DMS79 treated with DMSO at 0.1 percent for 48 hours (cell line): ENCODE measurements at regions not wholly inside any gene's neighbourhood (a gene's known extent, or its start where the extent isn't known, plus 50 kb on each side); places are given as distances from the start of the nearest gene placed in this dataset.
"Not testable (repeated sequence)": the region's sequence is repeated elsewhere in the genome, so short reads cannot be mapped to it uniquely, and the experiment has no call there.

Experiments
- DNase-seq: peaks from one replicate; lab custom pipeline; 2025; lab: John Stamatoyannopoulos, UW

DNA sequence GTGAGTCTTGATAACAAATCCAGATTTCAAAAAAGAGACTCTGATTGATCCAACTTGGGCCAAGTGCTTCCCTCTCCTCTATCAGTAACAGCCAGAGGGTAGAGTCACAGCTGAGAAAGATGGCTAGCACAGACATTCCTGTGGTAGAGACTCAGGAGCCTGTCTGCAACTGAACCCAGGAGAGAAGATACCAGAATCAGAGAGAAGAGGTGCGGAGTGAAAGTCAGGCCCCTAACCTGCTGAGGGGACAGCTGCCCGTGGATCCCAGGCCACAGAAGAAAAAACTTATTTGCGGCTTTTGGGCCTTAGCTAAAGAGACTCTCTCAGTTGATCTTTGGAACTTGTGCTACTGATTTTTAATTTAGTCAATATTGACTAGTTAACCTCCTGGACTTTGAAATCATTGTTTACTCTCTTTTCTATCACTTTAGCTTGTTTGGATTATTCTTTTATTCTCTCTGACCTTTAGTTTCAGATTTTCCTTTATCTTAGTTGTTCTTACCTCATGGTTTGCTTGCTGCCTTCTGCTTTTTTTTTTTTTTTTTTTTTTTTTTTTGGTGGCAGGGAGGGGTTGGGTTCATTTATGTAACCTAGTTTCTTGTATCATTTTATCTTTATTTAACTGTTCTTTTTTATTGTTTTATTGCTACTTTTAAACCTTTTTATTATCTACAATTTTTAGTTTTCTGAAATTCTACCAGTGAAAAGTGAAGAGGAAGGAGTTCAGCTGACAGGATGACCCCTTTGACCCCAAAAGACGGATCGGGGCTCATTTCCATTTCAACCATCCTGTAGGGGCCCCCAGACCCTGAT is 154.9 kb upstream of the KRR1 start:
- DNase-seq = no peak

DNA sequence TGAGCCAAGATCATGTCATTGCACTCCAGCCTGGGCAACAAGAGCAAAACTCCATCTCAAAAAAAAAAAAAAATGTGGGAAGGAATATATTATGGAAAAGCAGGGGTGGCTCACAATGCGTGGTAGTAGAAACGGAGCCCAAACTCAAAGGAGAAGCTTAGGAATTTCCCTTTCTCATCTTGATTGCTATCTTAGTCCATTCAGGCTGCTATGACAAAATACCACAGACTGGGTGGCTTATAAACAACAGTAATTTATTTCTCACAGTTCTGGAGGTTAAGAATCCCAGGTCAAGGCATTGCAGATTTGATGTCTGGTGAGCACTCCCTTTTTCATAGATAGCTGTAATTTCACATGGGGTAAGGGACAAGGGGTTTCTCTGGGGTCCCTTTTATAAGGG is 153.8 kb upstream of the KRR1 start:
- no peak for DNase-seq

- no peak for DNase-seq
Observed at GRCh38 chr12:75662511-75663159, 151.2 kb upstream of the KRR1 start.

- no peak for DNase-seq
Observed at GRCh38 chr12:75661908-75662307, 150.5 kb upstream of the KRR1 start.

DNA sequence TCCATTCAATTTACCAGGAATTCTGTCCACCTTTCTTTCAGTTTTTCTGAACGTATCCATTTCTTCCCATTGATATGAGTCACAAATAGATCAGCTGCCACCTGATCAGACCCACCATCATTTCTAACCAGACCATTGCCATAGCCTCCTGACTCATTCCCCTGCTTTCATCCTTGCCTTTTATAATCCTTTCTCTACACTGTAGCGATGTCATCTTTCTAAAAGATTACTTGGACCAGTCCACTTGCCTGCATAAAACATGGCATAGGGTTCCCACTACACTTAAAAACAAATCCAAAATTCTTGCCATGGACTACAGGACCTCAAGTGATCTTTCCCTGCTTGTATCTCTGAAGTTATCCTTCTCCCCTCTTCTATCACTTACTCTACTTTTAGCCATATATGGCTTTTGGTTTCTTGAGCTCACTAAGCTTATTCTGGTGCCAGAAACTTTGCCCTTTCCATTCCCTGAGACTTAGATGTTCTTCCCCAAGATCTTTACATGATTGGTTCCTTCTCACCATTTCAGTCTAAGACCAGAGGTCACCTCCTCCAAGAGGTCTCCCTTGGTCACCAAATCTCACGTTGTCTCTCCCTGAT is 149.5 kb upstream of the KRR1 start:
- DNase-seq = no peak

GRCh38 chr12:75660107-75660530 is 148.7 kb upstream of the KRR1 start:
- no peak for DNase-seq

DNA sequence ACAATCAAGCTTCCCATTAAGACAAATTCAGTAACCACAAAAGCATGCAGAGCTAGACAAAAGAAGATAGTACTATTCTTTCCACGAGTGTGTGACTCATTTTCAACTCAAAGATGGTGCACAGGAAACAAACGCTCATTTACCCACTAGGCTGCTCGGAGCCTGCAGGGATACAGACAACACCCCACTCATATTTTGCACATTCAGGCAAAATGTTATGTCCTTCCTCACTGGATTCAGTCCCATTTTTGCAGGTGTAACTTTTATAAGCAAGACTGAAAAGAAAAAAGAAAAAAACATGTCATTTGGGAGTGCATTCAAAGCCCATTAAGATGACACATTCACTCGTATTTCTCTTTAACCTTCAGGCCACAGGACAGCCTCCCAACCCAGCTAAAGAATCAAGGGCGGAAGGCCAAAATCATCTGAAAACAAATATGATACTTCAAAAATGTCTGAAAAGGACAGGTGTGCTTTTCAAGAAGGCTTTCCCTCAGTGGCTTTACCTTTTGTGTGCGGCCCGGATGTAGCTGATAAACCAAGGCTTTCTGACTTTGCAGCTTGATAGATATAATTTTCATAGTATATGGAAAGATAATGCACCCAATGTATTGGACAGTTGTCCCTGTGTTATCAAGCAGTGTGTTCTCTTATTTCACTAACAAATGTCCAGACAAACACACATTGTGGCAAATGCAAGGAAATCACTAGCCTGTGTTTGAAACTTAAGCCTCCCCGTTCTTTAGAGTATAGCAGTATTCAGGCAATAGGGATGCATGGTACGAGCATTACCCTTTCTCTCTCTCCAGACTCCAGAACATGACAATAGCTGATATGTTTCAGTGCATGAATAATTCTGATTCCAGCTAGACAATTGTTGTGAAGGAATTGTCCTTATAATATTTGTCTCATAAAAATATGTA is 147.8 kb upstream of the KRR1 start:
- peak; percentile 2 for DNase-seq

GRCh38 chr12:75658286-75658685 is 146.9 kb upstream of the KRR1 start:
- no peak for DNase-seq

- DNase-seq = no peak
Observed at GRCh38 chr12:75657831-75658230, 146.4 kb upstream of the KRR1 start.

- DNase-seq = not testable (repeated sequence)
Observed at GRCh38 chr12:75657354-75657753, 145.9 kb upstream of the KRR1 start.

GRCh38 chr12:75656648-75657047 is 145.2 kb upstream of the KRR1 start:
- no peak for DNase-seq

- DNase-seq = no peak
Observed at GRCh38 chr12:75656210-75656609, 144.8 kb upstream of the KRR1 start.

- DNase-seq = no peak
Observed at GRCh38 chr12:75655315-75655806, 144.0 kb upstream of the KRR1 start.

DNA sequence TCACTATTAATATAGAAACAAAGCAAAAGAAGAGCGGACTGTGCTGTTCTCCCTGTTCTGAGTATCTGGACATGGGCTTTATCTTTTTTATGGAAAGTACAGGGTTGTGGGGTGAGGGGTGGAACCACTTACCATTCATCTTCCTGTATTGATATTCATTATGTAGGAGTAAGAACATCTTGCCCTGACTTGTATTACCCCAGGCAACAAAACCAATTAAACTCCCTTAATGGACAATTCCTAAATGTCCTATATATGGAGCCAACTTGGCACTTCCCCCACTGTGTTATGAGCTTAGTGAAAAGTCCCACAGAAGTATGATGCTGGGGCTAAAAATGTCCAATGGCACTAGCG is 139.9 kb upstream of the KRR1 start:
- no peak for DNase-seq

DNA sequence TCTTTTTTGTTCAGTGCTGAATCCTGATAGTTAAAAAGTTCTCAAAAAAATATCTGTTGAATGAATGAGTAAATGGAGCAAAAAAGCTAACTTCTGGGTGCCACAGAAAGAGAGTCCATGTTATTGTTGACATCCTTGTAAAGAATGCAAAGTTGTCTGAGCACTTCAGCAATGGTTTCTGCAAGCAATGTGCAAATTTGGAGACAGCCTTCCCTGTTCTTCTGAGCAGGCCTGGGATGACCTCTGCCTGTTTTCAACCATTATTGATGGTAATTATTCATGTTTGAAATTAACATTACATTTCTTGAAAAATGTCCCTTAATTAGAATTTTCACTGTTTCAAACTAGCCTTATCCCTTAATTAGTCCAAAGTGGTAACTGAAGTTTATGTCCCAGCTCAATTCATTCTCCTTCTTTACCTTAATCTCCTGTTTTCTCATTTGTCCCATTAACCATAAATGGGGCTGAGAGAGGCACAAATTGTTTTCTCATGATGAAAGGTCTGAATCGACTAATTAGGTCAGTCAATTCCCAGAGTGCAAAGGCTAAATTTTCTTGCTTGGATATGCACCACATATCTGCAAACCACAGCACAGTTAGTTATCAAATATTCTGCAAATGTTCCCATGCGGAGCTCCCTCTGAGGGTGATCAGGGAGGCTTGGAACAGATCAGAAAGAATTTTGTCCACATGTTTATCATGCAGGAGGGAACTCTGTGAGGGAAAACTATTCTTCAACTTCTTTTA is 139.4 kb upstream of the KRR1 start:
- DNase-seq = no peak

- DNase-seq = no peak
Observed at GRCh38 chr12:75650100-75650499, 138.7 kb upstream of the KRR1 start.

DNA sequence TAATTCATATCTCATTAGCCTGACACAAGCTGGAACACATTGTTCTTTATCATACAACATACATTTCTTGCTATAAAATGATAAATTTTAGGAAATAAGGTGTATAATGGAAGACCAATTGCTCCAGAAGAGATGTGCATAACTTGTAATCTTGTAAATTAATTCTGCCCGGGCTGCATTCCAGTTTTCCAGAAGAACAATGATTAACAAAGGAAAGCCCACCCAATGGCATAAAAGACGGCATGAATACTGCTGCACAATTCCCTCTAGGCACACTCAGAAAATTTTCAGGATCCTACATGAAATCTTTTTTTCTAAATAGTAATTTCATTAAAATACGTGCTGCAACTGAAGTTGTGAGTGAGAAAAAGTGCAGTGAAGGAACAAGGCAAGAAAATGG is 137.4 kb upstream of the KRR1 start:
- DNase-seq = no peak

GRCh38 chr12:75646329-75647210 is 135.2 kb upstream of the KRR1 start:
- no peak for DNase-seq

DNA sequence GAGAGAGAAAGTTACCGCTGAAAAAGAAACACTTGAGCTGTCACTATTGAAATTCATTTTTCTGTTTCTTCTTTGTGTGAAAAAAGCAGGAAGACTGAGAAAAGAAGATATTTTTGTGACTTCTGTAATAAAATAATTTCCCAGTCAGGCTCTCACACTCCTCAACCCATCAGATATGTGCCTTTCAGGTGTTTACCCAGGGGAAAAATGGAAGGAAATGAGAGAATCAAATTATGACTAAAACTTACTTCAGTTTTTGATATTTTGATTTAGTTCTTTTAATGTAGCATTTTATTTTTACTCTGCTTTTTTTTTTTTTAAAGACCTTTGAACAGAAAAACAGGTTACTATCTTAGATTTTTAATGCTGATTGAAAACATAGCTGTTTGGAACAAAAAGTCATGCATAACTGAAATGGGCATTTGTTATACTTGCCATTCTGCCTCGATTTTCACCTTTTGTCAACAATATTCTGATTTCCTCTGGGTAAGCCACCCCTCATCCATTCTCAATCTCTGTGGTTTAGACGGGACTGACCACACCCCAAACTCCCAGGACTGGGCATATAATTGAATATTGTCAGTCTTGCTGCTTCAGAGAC is 133.2 kb upstream of the KRR1 start:
- DNase-seq = no peak

- not testable (repeated sequence) for DNase-seq
Observed at GRCh38 chr12:75643119-75643518, 131.7 kb upstream of the KRR1 start.
